GM23248 (cell line): ENCODE measurements at regions not wholly inside any gene's neighbourhood (a gene's known extent, or its start where the extent isn't known, plus 50 kb on each side); places are given as distances from the start of the nearest gene placed in this dataset.
A peak's percentile ranks its signal among the peaks of the same experiment; 100 is the strongest.

ENCODE experiments used
- DNase-seq: peaks from one replicate; pipeline ENCODE4 v3.0.0-alpha.2; 2015
- H2AFZ ChIP-seq: fragments of 200-600 bp; sonication (generic); 2 replicates; pipeline ENCODE4 v1.6.1; 2016; ENCODE audit warnings: antibody characterized with exemption
- H3F3A ChIP-seq: fragments of 200-600 bp; sonication (generic); 2 replicates; pipeline ENCODE4 v1.6.1; 2016; ENCODE audit warnings: mild to moderate bottlenecking, antibody characterized with exemption, mixed run types; ENCODE audit not compliant: insufficient read depth
- H3K27ac ChIP-seq: fragments of 200-600 bp; sonication (generic); 2 replicates; pipeline ENCODE4 v1.5.1; 2016; ENCODE audit warnings: mild to moderate bottlenecking
- H3K27me3 ChIP-seq: fragments of 200-600 bp; sonication (generic); replicated peaks from 2 replicates; pipeline ENCODE4 v1.6.1; 2016; ENCODE audit warnings: mild to moderate bottlenecking; ENCODE audit not compliant: insufficient read depth
- H3K36me3 ChIP-seq: fragments of 200-600 bp; sonication (generic); 2 replicates; pipeline ENCODE4 v1.6.1; 2016; ENCODE audit warnings: low read depth, mild to moderate bottlenecking
- H3K4me1 ChIP-seq: fragments of 200-600 bp; sonication (generic); 2 replicates; pipeline ENCODE4 v1.6.1; 2016; ENCODE audit warnings: mild to moderate bottlenecking; ENCODE audit not compliant: insufficient read depth
- H3K4me2 ChIP-seq: fragments of 200-600 bp; sonication (generic); one replicate; pipeline ENCODE4 v1.6.1; 2016; ENCODE audit warnings: mild to moderate bottlenecking; ENCODE audit not compliant: unreplicated experiment
- H3K4me3 ChIP-seq: fragments of 200-600 bp; sonication (generic); 2 replicates; pipeline ENCODE4 v1.5.1; 2016; ENCODE audit warnings: mild to moderate bottlenecking
- H3K79me2 ChIP-seq: fragments of 200-600 bp; sonication (generic); 2 replicates; pipeline ENCODE4 v1.6.1; 2016; ENCODE audit warnings: mild to moderate bottlenecking; ENCODE audit not compliant: insufficient read depth
- H3K9ac ChIP-seq: fragments of 200-600 bp; sonication (generic); 2 replicates; pipeline ENCODE4 v1.6.1; 2016; ENCODE audit warnings: mild to moderate bottlenecking
- H3K9me2 ChIP-seq: fragments of 200-600 bp; sonication (generic); 2 replicates; pipeline ENCODE4 v1.6.1; 2016; ENCODE audit warnings: mixed run types, mild to moderate bottlenecking, moderate library complexity; ENCODE audit not compliant: insufficient read depth
- H3K9me3 ChIP-seq: fragments of 200-600 bp; sonication (generic); one replicate; pipeline ENCODE4 v1.6.1; 2017; ENCODE audit warnings: low read depth
- H4K20me1 ChIP-seq: fragments of 200-600 bp; sonication (generic); 2 replicates; pipeline ENCODE4 v1.6.0; 2016; ENCODE audit not compliant: insufficient read depth
- EZH2 ChIP-seq: fragments of 200-600 bp; sonication (generic); IDR thresholded peaks from 2 replicates; pipeline ENCODE4 v1.6.1; 2018; ENCODE audit warnings: antibody characterized with exemption, mild to moderate bottlenecking; ENCODE audit not compliant: insufficient read depth, poor library complexity, severe bottlenecking
- EZH2phosphoT487 ChIP-seq: fragments of 200-600 bp; sonication (generic); IDR thresholded peaks from 2 replicates; pipeline ENCODE4 v1.6.1; 2018; ENCODE audit warnings: antibody characterized with exemption, moderate library complexity, mild to moderate bottlenecking, low read depth; ENCODE audit not compliant: insufficient read depth
- WGBS, 2 experiments: methylation state at CpG; one replicate each; pipeline ENCODE4 v1.1.6; 2015 to 2017; ENCODE audit warnings: low lambda C conversion rate in 2 of 2, low coverage in 1 of 2; ENCODE audit errors: missing lambda C conversion rate in 2 of 2; 5-methylcytosine and 5-hydroxymethylcytosine counted together
- in situ Hi-C: fragments of 300-500 bp; cut with MboI; formaldehyde crosslinking; loops from 2 replicates; pipeline ENCODE4 v1.15.0; 2020

GRCh38 chr12:25424211-25424731 is 128.8 kb downstream of the LMNTD1 start:
- H3K36me3 ChIP-seq = no peaks in the 10 kb centered on the region
- H3K79me2 ChIP-seq = no peaks in the 10 kb centered on the region
- no peaks in the 10 kb centered on the region for H3K9me3 ChIP-seq
- no peak overlapping the region for H3K4me3 ChIP-seq
- WGBS, 2 experiments = 13% methylated on average over 6 of the region's 6 CpGs
- no peak overlapping the region for H3K9ac ChIP-seq
- no peak overlapping the region for H3K27ac ChIP-seq
- H3K4me1 ChIP-seq = peaks cover 16% of the 10 kb centered on the region
- no peak overlapping the region for H3K4me2 ChIP-seq
- DNase-seq = peak; percentile 52
- no peak for TF ChIP-seq EZH2
- H2AFZ ChIP-seq = no peak overlapping the region
- in situ Hi-C loops = no loop called here
- H3F3A ChIP-seq = no peaks in the 10 kb centered on the region
- no peaks in the 10 kb centered on the region for H4K20me1 ChIP-seq
- no peaks in the 10 kb centered on the region for H3K27me3 ChIP-seq
- no peaks in the 10 kb centered on the region for H3K9me2 ChIP-seq

GRCh38 chr12:25423355-25424050 is 129.6 kb downstream of the LMNTD1 start:
- H3K36me3 ChIP-seq = no peaks in the 10 kb centered on the region
- H2AFZ ChIP-seq = no peak overlapping the region
- H3K9me2 ChIP-seq = no peaks in the 10 kb centered on the region
- H3K9me3 ChIP-seq = no peaks in the 10 kb centered on the region
- H3F3A ChIP-seq = no peaks in the 10 kb centered on the region
- H3K9ac ChIP-seq = no peak overlapping the region
- H3K4me2 ChIP-seq = no peak overlapping the region
- peaks cover 16% of the 10 kb centered on the region for H3K4me1 ChIP-seq
- 87 to 89% methylated on average over 11 of the region's 11 CpGs for WGBS, 2 experiments
- TF ChIP-seq EZH2phosphoT487 (no peak), EZH2 (no peak)
- H3K27me3 ChIP-seq = no peaks in the 10 kb centered on the region
- H3K4me3 ChIP-seq = no peak overlapping the region
- in situ Hi-C loops = no loop called here
- H3K79me2 ChIP-seq = no peaks in the 10 kb centered on the region
- no peak overlapping the region for H3K27ac ChIP-seq
- no peak for DNase-seq
- no peaks in the 10 kb centered on the region for H4K20me1 ChIP-seq

- Histone ChIP-seq H4K20me1 (no peaks in the 10 kb centered on the region), H3F3A (no peaks in the 10 kb centered on the region), H3K9ac (no peak overlapping the region), H3K9me3 (no peaks in the 10 kb centered on the region), H3K4me3 (no peak overlapping the region), H2AFZ (no peak overlapping the region), H3K9me2 (no peaks in the 10 kb centered on the region), H3K4me1 (peaks cover 13% of the 10 kb centered on the region), H3K27me3 (no peaks in the 10 kb centered on the region), H3K79me2 (no peaks in the 10 kb centered on the region), H3K27ac (no peak overlapping the region), H3K4me2 (no peak overlapping the region), H3K36me3 (no peaks in the 10 kb centered on the region)
- peak; percentile 5 for DNase-seq
- in situ Hi-C loops = no loop called here
- WGBS, 2 experiments = 65% methylated on average over 1 of the region's 1 CpG
- TF ChIP-seq EZH2 (no peak), EZH2phosphoT487 (no peak)
Measured at GRCh38 chr12:25422241-25422640, 130.8 kb downstream of the LMNTD1 start.

- no peaks in the 10 kb centered on the region for H3K9me2 ChIP-seq
- WGBS, 2 experiments = 48 to 51% methylated on average over 2 of the region's 2 CpGs
- H3K36me3 ChIP-seq = no peaks in the 10 kb centered on the region
- H3F3A ChIP-seq = no peaks in the 10 kb centered on the region
- H2AFZ ChIP-seq = no peak overlapping the region
- no peaks in the 10 kb centered on the region for H3K27me3 ChIP-seq
- H3K79me2 ChIP-seq = no peaks in the 10 kb centered on the region
- H3K9me3 ChIP-seq = no peaks in the 10 kb centered on the region
- no peaks in the 10 kb centered on the region for H4K20me1 ChIP-seq
- no peak overlapping the region for H3K4me3 ChIP-seq
- H3K9ac ChIP-seq = no peak overlapping the region
- TF ChIP-seq EZH2phosphoT487 (no peak), EZH2 (no peak)
- H3K27ac ChIP-seq = no peak overlapping the region
- in situ Hi-C loops = no loop called here
- peaks cover 11% of the 10 kb centered on the region for H3K4me1 ChIP-seq
- DNase-seq = peak; percentile 45
- no peak overlapping the region for H3K4me2 ChIP-seq
Measured at GRCh38 chr12:25421651-25422167, 131.4 kb downstream of the LMNTD1 start.
